HG03571 (cell line): ENCODE measurements at regions not wholly inside any gene's neighbourhood (a gene's known extent, or its start where the extent isn't known, plus 50 kb on each side); places are given as distances from the start of the nearest gene placed in this dataset.

Source experiments
- ATAC-seq: cut with Tn5 transposase; IDR thresholded peaks from one replicate; pipeline ENCODE4 v1.9.1; 2021; ENCODE audit not compliant: unreplicated experiment

- no peak for ATAC-seq
Observed at GRCh38 chr2:235165136-235165535, 213.3 kb downstream of the SH3BP4 start.

GRCh38 chr2:235165631-235166030 lies 213.8 kb downstream of the SH3BP4 start:
- no peak for ATAC-seq

- no peak for ATAC-seq
Observed at GRCh38 chr2:235168174-235168979, 216.6 kb downstream of the SH3BP4 start.

- ATAC-seq: no peak
Observed at GRCh38 chr2:235170016-235170415, 218.2 kb downstream of the SH3BP4 start.

- no peak for ATAC-seq
Observed at GRCh38 chr2:235170536-235171521, 219.0 kb downstream of the SH3BP4 start.

GRCh38 chr2:235171550-235172031 lies 219.8 kb downstream of the SH3BP4 start:
- ATAC-seq: no peak

- ATAC-seq: no peak
Observed at GRCh38 chr2:235180642-235181041, 228.8 kb downstream of the SH3BP4 start.

- ATAC-seq: no peak
Observed at GRCh38 chr2:235183786-235184185, 232.0 kb downstream of the SH3BP4 start.

GRCh38 chr2:235187806-235188205 lies 236.0 kb downstream of the SH3BP4 start:
- ATAC-seq: no peak

GRCh38 chr2:235191486-235191885 lies 239.7 kb downstream of the SH3BP4 start:
- ATAC-seq: no peak

- ATAC-seq: no peak
Observed at GRCh38 chr2:235191978-235192377, 240.2 kb downstream of the SH3BP4 start.

GRCh38 chr2:235194351-235194750 lies 242.5 kb downstream of the SH3BP4 start:
- ATAC-seq: no peak

GRCh38 chr2:235194836-235195235 lies 243.0 kb downstream of the SH3BP4 start:
- no peak for ATAC-seq

GRCh38 chr2:235195921-235196320 lies 244.1 kb downstream of the SH3BP4 start:
- ATAC-seq: no peak

GRCh38 chr2:235199128-235199527 lies 247.3 kb downstream of the SH3BP4 start:
- no peak for ATAC-seq

- ATAC-seq: no peak
Observed at GRCh38 chr2:235200216-235200615, 248.4 kb downstream of the SH3BP4 start.

GRCh38 chr2:235201756-235202155 lies 249.9 kb downstream of the SH3BP4 start:
- no peak for ATAC-seq

- no peak for ATAC-seq
Observed at GRCh38 chr2:235204948-235205347, 253.1 kb downstream of the SH3BP4 start.

GRCh38 chr2:235206399-235206798 lies 254.6 kb downstream of the SH3BP4 start:
- no peak for ATAC-seq

GRCh38 chr2:235206980-235207579 lies 255.3 kb downstream of the SH3BP4 start:
- peak; percentile 92 for ATAC-seq

- ATAC-seq: no peak
Observed at GRCh38 chr2:235211056-235211455, 259.2 kb downstream of the SH3BP4 start.
